Activated B cell treated with CpG ODN at 0.5 μM for 24 hours (primary cell): ENCODE measurements at regions not wholly inside any gene's neighbourhood (a gene's known extent, or its start where the extent isn't known, plus 50 kb on each side); places are given as distances from the start of the nearest gene placed in this dataset.

Source experiments
- ATAC-seq: fragments of 200-7000 bp; cut with Tn5 transposase; one replicate; pipeline ENCODE4 v1.10.0; 2021; ENCODE audit warnings: low read depth, mild to moderate bottlenecking, moderate library complexity
- CTCF ChIA-PET: fragments of 350-600 bp; sonication (Branson Sonifier 250); formaldehyde crosslinking; loops from one replicate; lab custom pipeline; 2021; ENCODE audit warnings: antibody characterized with exemption; lab: Charles Lee
- POLR2A ChIA-PET: fragments of 350-600 bp; sonication (Branson Sonifier 250); formaldehyde crosslinking; loops from one replicate; lab custom pipeline; 2021; ENCODE audit warnings: antibody characterized with exemption; lab: Charles Lee
- DNase-seq: peaks from one replicate; pipeline ENCODE4 v3.0.0; 2022
- H3K27ac Mint-ChIP-seq: one replicate; pipeline ENCODE4 v1.8.0; 2020; ENCODE audit warnings: mixed read lengths
- H3K27me3 Mint-ChIP-seq: one replicate; pipeline ENCODE4 v1.8.0; 2021; ENCODE audit warnings: mixed read lengths
- H3K36me3 Mint-ChIP-seq: one replicate; pipeline ENCODE4 v1.8.0; 2021; ENCODE audit warnings: low read depth, mixed read lengths
- H3K4me1 Mint-ChIP-seq: one replicate; pipeline ENCODE4 v1.8.0; 2021; ENCODE audit warnings: mixed read lengths
- H3K4me3 Mint-ChIP-seq: one replicate; pipeline ENCODE4 v1.8.0; 2020; ENCODE audit warnings: mild to moderate bottlenecking, mixed read lengths
- H3K9me3 Mint-ChIP-seq: one replicate; pipeline ENCODE4 v1.8.0; 2020; ENCODE audit warnings: mixed read lengths
- intact Hi-C: fragments of 100-400 bp; cut with micrococcal nuclease; formaldehyde crosslinking; loops from one replicate; pipeline ENCODE4 v1.15.1; 2024
- TF ChIP-seq, protein P1 (sequence below): fragments of 200-600 bp; IDR thresholded peaks from one replicate; pipeline ENCODE4 v1.8.0; 2022; ENCODE audit warnings: antibody characterized with exemption, mild to moderate bottlenecking

DNA sequence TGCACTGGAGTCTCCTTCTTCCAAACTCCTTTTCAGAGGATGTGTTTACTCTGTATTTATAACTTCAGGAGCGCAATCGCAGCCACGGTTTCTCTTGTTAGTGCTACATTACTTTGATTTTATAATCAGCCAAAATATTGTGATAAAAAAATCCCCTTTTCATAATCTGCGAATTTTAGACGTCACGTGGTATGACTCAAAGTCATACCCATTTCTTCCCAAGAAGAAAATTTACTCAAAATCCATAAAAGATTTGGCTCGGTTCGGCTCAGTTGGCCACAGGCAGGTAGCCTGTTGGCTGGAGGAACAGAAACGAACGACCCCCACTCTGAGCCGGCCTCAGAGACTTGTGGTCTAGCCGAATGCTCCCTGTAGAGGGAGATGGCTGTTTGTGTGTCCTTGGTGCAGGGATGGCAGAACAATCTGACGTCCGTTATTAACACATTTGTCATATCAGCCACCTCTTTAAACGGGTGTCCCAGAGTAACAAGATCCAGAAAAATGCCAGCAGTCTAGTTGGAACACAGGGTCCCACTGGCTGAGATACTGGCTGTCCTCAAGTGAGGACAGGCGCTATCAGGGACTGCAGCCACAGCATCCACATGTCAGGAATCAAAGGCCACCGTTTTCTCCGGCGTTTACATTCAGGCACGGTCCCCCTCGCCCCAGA, 247.6 kb downstream of the DLL1 start:
- ChIA-PET CTCF (no interaction called here), POLR2A (no interaction called here)
- H3K27me3 Mint-ChIP-seq = peaks cover 4% of the 10 kb centered on the region
- intact Hi-C loops = no loop called here
- no peak overlapping the region for H3K4me3 Mint-ChIP-seq
- ATAC-seq (no peak), DNase-seq (no peak)
- H3K4me1 Mint-ChIP-seq = no peaks in the 10 kb centered on the region
- TF ChIP-seq, protein P1, sequence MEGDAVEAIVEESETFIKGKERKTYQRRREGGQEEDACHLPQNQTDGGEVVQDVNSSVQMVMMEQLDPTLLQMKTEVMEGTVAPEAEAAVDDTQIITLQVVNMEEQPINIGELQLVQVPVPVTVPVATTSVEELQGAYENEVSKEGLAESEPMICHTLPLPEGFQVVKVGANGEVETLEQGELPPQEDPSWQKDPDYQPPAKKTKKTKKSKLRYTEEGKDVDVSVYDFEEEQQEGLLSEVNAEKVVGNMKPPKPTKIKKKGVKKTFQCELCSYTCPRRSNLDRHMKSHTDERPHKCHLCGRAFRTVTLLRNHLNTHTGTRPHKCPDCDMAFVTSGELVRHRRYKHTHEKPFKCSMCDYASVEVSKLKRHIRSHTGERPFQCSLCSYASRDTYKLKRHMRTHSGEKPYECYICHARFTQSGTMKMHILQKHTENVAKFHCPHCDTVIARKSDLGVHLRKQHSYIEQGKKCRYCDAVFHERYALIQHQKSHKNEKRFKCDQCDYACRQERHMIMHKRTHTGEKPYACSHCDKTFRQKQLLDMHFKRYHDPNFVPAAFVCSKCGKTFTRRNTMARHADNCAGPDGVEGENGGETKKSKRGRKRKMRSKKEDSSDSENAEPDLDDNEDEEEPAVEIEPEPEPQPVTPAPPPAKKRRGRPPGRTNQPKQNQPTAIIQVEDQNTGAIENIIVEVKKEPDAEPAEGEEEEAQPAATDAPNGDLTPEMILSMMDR = no peak
- H3K9me3 Mint-ChIP-seq = no peaks in the 10 kb centered on the region
- H3K27ac Mint-ChIP-seq = no peak overlapping the region
- H3K36me3 Mint-ChIP-seq = no peaks in the 10 kb centered on the region

DNA sequence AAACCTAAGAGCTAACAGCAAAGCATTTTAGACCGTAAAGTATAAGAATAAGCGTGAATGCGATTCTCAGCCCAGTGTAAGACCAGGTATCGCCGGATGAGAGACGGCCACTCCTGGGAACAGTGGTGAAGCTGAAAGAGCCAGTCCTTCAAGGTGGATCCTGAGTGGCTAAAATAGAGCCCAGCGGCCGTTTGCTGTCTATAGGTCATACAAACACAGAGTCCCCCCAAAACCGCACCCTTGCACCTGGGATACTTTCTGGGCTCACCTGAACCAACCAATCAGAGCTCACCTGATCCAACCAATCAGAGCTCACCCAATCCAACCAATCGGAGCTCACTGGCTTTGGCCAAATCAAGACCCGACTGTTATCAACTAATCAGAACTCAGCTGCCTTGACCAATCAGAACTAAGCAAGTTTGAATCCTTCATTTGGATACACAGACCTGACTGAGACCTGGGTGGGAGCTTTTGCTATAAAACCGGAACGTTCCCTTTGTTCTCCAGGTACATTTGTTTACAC, 248.2 kb downstream of the DLL1 start:
- no peak for ATAC-seq
- ChIA-PET POLR2A (no interaction called here), CTCF (no interaction called here)
- Mint-ChIP-seq H3K27ac (no peak overlapping the region), H3K36me3 (no peaks in the 10 kb centered on the region), H3K9me3 (no peaks in the 10 kb centered on the region), H3K27me3 (peaks cover 4% of the 10 kb centered on the region), H3K4me3 (no peak overlapping the region), H3K4me1 (no peaks in the 10 kb centered on the region)
- TF ChIP-seq, protein P1 = no peak
- intact Hi-C loops = no loop called here
- DNase-seq = no peak

DNA sequence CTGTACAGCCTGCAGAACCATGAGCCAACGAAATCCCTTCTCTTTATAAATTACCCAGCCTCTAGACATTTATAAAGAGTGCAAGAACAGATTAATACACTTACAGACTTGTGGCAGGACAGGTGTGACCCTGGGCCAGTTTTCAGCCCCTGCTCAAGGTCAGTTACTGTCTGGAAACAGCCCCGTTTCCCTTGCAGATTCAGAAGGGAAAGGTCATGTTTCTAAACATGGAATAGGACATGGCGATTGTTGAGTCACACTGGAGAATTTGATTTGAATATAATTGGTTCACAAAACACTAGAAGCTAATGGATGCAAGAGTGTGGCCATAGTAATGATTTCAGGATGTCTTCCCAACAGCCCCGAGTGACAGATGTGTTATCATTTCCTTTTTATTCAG, 248.8 kb downstream of the DLL1 start:
- Mint-ChIP-seq H3K4me3 (no peak overlapping the region), H3K27ac (no peak overlapping the region), H3K9me3 (no peaks in the 10 kb centered on the region), H3K27me3 (peaks cover 4% of the 10 kb centered on the region), H3K36me3 (no peaks in the 10 kb centered on the region), H3K4me1 (no peaks in the 10 kb centered on the region)
- ChIA-PET POLR2A (no interaction called here), CTCF (no interaction called here)
- no peak for ATAC-seq
- TF ChIP-seq, protein P1 = no peak
- no peak for DNase-seq
- intact Hi-C loops = no loop called here

DNA sequence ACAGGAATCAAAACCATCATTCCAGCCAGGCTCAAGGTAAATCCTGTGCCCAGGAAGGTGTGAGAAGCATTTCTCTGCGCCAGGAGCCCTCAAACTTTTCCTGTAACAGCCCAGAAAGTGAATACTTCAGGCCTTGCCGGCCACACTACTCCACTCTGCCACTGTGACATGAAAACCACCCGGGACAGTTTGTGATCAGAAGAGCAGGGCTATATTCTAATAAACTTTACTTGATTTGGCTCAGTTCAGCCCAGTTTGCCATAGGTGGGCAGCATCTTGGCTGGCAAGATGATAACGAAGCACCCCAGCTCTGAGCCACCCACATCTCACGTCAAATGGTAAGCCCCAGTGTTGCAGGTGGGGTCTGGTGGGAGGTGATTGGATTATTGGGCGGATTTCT, 249.4 kb downstream of the DLL1 start:
- intact Hi-C loops = no loop called here
- Mint-ChIP-seq H3K27ac (no peak overlapping the region), H3K4me3 (no peak overlapping the region), H3K27me3 (peaks cover 4% of the 10 kb centered on the region), H3K4me1 (no peaks in the 10 kb centered on the region), H3K9me3 (peaks cover 1% of the 10 kb centered on the region), H3K36me3 (no peaks in the 10 kb centered on the region)
- no peak for ATAC-seq
- DNase-seq = no peak
- ChIA-PET CTCF (no interaction called here), POLR2A (no interaction called here)
- TF ChIP-seq, protein P1 = no peak

DNA sequence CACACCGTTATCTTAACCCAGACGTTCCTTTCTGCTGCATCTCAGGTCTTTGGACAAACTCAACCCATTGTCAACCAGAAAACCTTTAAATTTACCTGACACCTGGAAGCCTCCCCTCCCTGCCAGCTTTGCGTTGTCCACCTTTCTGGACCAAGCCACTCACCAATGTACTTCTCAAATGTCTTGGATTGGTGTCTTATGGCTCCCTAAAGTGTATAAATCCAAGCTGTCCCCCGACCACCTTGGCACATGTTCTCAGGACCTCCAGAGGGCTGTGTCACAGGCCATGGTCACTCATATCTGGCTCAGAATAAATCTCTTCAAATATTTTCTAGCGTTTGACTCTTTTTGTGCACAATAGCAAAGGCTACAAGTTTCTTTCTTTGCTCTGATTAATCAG, 250.0 kb downstream of the DLL1 start:
- Mint-ChIP-seq H3K27me3 (no peaks in the 10 kb centered on the region), H3K9me3 (peaks cover 7% of the 10 kb centered on the region), H3K4me3 (no peak overlapping the region), H3K27ac (no peak overlapping the region), H3K36me3 (no peaks in the 10 kb centered on the region), H3K4me1 (no peaks in the 10 kb centered on the region)
- ATAC-seq (no peak), DNase-seq (no peak)
- CTCF ChIA-PET = no interaction called here
- POLR2A ChIA-PET = no interaction called here
- intact Hi-C loops = no loop called here
- TF ChIP-seq, protein P1 = no peak
